ENCODE measurements at regions not wholly inside any gene's neighbourhood (a gene's known extent, or its start where the extent isn't known, plus 50 kb on each side); places are given as distances from the start of the nearest gene placed in this dataset.

GRCh38 chr13:30006246-30006645 lies 155.8 kb upstream of the UBL3 start:
- DNase-seq (ENCODE audit: low read depth in 4 of 4, low spot score in 2 of 4) = no peak

GRCh38 chr13:30004204-30004603 lies 153.8 kb upstream of the UBL3 start:
- DNase-seq (ENCODE audit: low read depth in 4 of 4, low spot score in 2 of 4) = no peak

- DNase-seq (ENCODE audit: low read depth in 4 of 4, low spot score in 2 of 4) = no peak
These were observed 152.2 kb upstream of the UBL3 start for GRCh38 chr13:30002577-30002976.

GRCh38 chr13:30000370-30000765 lies 150.0 kb upstream of the UBL3 start:
- DNase-seq (ENCODE audit: low read depth in 4 of 4, low spot score in 2 of 4) = no peak

GRCh38 chr13:29999492-30000369 lies 149.3 kb upstream of the UBL3 start:
- DNase-seq (ENCODE audit: low read depth in 4 of 4, low spot score in 2 of 4) = no peak

GRCh38 chr13:29996316-29996715 lies 145.9 kb upstream of the UBL3 start:
- DNase-seq (ENCODE audit: low read depth in 4 of 4, low spot score in 2 of 4) = no peak

GRCh38 chr13:29994911-29995595 lies 144.6 kb upstream of the UBL3 start:
- DNase-seq (ENCODE audit: low read depth in 4 of 4, low spot score in 2 of 4) = no peak

GRCh38 chr13:29993716-29994488 lies 143.5 kb upstream of the UBL3 start:
- no peak for DNase-seq (ENCODE audit: low read depth in 4 of 4, low spot score in 2 of 4)

- no peak for DNase-seq (ENCODE audit: low read depth in 4 of 4, low spot score in 2 of 4)
These were observed 142.8 kb upstream of the UBL3 start for GRCh38 chr13:29993196-29993595.

GRCh38 chr13:29991343-29991742 lies 140.9 kb upstream of the UBL3 start:
- no peak for DNase-seq (ENCODE audit: low read depth in 4 of 4, low spot score in 2 of 4)

- no peak for DNase-seq (ENCODE audit: low read depth in 4 of 4, low spot score in 2 of 4)
These were observed 136.9 kb upstream of the UBL3 start for GRCh38 chr13:29987340-29987739.

- no peak for DNase-seq (ENCODE audit: low read depth in 4 of 4, low spot score in 2 of 4)
These were observed 129.9 kb upstream of the UBL3 start for GRCh38 chr13:29980339-29980738.

GRCh38 chr13:29978211-29978610 lies 127.8 kb upstream of the UBL3 start:
- no peak for DNase-seq (ENCODE audit: low read depth in 4 of 4, low spot score in 2 of 4)

- no peak for DNase-seq (ENCODE audit: low read depth in 4 of 4, low spot score in 2 of 4)
These were observed 127.2 kb upstream of the UBL3 start for GRCh38 chr13:29977476-29978120.

GRCh38 chr13:29976535-29976934 lies 126.1 kb upstream of the UBL3 start:
- DNase-seq (ENCODE audit: low read depth in 4 of 4, low spot score in 2 of 4) = no peak

- no peak for DNase-seq (ENCODE audit: low read depth in 4 of 4, low spot score in 2 of 4)
These were observed 124.9 kb upstream of the UBL3 start for GRCh38 chr13:29975283-29975682.

GRCh38 chr13:29969286-29969685 lies 118.9 kb upstream of the UBL3 start:
- DNase-seq (ENCODE audit: low read depth in 4 of 4, low spot score in 2 of 4) = no peak

- DNase-seq (ENCODE audit: low read depth in 4 of 4, low spot score in 2 of 4) = no peak
These were observed 113.9 kb upstream of the UBL3 start for GRCh38 chr13:29964181-29964845.

- DNase-seq (ENCODE audit: low read depth in 4 of 4, low spot score in 2 of 4) = no peak
These were observed 112.7 kb upstream of the UBL3 start for GRCh38 chr13:29963089-29963488.

- no peak for DNase-seq (ENCODE audit: low read depth in 4 of 4, low spot score in 2 of 4)
These were observed 110.7 kb upstream of the UBL3 start for GRCh38 chr13:29961036-29961670.
